SK-N-MC (cell line): ENCODE measurements at regions not wholly inside any gene's neighbourhood (a gene's known extent, or its start where the extent isn't known, plus 50 kb on each side); places are given as distances from the start of the nearest gene placed in this dataset.
A peak's percentile ranks its signal among the peaks of the same experiment; 100 is the strongest.

Experiments used
- DNase-seq: peaks from one replicate; pipeline ENCODE4 v3.0.0-alpha.2; 2011; ENCODE audit warnings: low read depth, low spot score
- H3K27ac ChIP-seq: fragments of 200-600 bp; sonication (generic); 2 replicates; pipeline ENCODE4 v1.5.1; 2016; ENCODE audit warnings: mixed run types
- H3K36me3 ChIP-seq: fragments of 200-600 bp; sonication (generic); 2 replicates; pipeline ENCODE4 v1.6.1; 2017; ENCODE audit warnings: antibody characterized with exemption, low read length, mixed read lengths; ENCODE audit not compliant: insufficient read depth
- H3K4me3 ChIP-seq: fragments of 200-600 bp; sonication (generic); 2 replicates; pipeline ENCODE4 v1.5.1; 2016
- H3K9ac ChIP-seq: fragments of 200-600 bp; sonication (generic); 2 replicates; pipeline ENCODE4 v1.8.0; 2017; ENCODE audit warnings: mixed run types, mixed read lengths; ENCODE audit not compliant: insufficient read length
- H3K9me3 ChIP-seq: fragments of 200-600 bp; sonication (generic); 2 replicates; pipeline ENCODE4 v1.6.1; 2017; ENCODE audit warnings: low read depth, mild to moderate bottlenecking, antibody characterized with exemption, low read length, moderate library complexity, mixed read lengths
- EZH2 ChIP-seq: fragments of 200-600 bp; sonication (generic); IDR thresholded peaks from one replicate; pipeline ENCODE4 v1.6.1; 2017; ENCODE audit warnings: antibody characterized with exemption
- FOXP2 ChIP-seq: optimal IDR thresholded peaks from 2 replicates; pipeline ENCODE3; 2011; ENCODE audit warnings: mild to moderate bottlenecking, moderate library complexity; ENCODE audit not compliant: insufficient read depth; ENCODE audit errors: extremely low read length, control extremely low read depth
- POLR2AphosphoS5 ChIP-seq: IDR thresholded peaks from 2 replicates; pipeline ENCODE4 v1.6.1; 2012; ENCODE audit warnings: mild to moderate bottlenecking, low read depth, low read length, borderline replicate concordance

DNA sequence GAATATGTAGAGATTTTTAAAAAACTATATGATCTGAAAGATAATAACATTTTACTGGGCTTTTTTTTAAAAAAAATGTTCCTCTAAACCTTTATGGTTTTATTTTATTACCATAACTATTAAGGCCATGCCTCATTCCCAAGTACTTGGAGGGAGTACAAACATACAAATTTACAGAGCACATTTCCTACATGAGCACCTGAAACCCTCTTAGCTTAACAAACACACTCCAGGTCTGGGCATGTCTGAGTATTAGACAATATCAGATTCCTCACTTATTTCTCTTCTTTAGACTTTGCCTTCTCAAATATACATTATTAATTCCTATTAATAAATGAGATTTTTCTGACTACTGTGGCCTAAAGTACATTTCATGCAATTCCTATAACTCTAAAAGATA lies 319.2 kb downstream of the SLCO4C1 start:
- Histone ChIP-seq H3K4me3 (no peak overlapping the region), H3K9me3 (no peaks in the 10 kb centered on the region), H3K9ac (no peak overlapping the region), H3K36me3 (no peaks in the 10 kb centered on the region), H3K27ac (no peak overlapping the region)
- no peak for DNase-seq
- no peak for TF ChIP-seq POLR2AphosphoS5

DNA sequence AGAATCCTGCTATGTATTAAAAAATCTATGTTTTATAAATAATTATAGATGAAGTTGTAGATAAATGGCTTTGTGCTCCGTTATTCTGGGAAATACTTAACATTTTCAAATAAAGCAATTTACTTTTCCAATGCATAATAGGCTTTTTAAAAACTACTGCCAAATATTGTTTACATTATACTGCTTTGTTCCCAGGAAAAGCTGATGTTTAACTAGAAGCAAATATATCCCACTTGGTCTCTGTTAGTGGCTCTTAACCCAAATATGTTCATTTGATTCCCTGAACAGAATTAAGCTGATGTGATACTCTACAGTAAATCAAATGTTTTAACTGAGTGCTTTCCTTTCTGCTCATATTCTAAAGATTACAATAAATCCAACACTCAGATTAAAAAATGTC lies 326.3 kb downstream of the SLCO4C1 start:
- DNase-seq, result no peak
- no peak overlapping the region for H3K9ac ChIP-seq
- no peak for TF ChIP-seq POLR2AphosphoS5
- TF ChIP-seq FOXP2, result no peak
- no peak for TF ChIP-seq EZH2
- no peak overlapping the region for H3K4me3 ChIP-seq
- no peaks in the 10 kb centered on the region for H3K36me3 ChIP-seq
- H3K27ac ChIP-seq, result no peak overlapping the region
- no peaks in the 10 kb centered on the region for H3K9me3 ChIP-seq

DNA sequence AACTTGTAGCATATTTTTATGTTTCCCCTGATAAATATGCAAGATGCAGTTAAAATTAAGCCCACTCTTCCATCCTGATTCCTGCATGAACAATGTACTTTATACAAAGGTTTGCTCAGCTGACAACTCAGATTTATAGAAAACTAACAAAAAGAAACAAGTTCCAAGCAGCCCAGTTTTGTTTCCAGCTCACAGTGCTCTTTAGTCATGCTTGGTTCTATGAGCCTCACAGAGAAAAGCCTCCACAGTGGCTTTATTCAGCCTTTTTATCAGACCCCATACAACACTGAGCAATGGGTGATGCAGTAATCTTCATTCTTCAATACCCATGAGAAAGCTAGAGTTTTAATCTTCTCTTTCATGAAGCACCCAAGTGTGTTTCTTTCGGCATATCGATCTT lies 329.6 kb downstream of the SLCO4C1 start:
- no peak for DNase-seq
- TF ChIP-seq FOXP2 (no peak), EZH2 (no peak), POLR2AphosphoS5 (no peak)
- no peak overlapping the region for H3K4me3 ChIP-seq
- H3K9me3 ChIP-seq, result no peaks in the 10 kb centered on the region
- no peak overlapping the region for H3K27ac ChIP-seq
- no peak overlapping the region for H3K9ac ChIP-seq
- H3K36me3 ChIP-seq, result no peaks in the 10 kb centered on the region

DNA sequence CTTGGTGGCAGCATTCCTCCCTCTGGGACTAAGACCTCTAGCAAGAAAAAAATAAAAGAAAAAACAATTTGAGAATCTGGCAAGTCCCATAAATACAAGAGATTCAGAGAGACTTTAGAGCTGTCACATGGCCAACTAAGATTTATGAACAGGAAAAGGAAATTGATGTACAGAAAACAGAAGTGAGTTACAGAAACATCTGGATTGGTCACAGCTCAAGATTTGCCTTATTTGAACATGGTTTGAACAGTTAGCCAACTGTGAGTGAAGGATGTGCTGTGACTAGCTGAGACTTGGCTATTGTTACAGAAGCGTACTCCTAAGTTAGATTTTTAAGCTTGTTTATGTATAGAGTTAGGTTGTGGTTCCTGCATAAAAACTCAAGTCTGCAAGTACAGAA lies 340.2 kb downstream of the SLCO4C1 start:
- no peak overlapping the region for H3K27ac ChIP-seq
- no peak for TF ChIP-seq FOXP2
- TF ChIP-seq POLR2AphosphoS5, result no peak
- no peak for TF ChIP-seq EZH2
- no peaks in the 10 kb centered on the region for H3K9me3 ChIP-seq
- no peak overlapping the region for H3K9ac ChIP-seq
- H3K4me3 ChIP-seq, result no peak overlapping the region
- no peak for DNase-seq
- H3K36me3 ChIP-seq, result no peaks in the 10 kb centered on the region

DNA sequence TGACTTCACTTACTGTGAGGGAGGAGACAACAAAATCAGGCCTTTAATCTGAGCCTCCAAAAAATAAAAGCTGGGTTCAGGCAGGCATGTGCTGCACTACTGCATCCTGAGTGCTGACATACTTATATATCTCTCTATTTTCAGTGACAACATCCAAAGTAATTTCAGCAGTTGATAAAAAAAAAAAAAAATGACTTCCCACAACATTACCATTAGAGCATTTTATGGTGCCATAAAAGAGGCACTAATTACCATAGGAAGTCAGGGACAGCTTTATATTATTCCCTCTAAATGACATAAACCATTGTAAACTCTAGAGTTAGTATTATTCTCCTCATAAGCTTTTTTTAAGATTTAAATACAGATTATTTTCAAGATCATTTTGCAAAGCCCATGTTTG lies 346.1 kb downstream of the SLCO4C1 start:
- DNase-seq, result no peak
- no peak overlapping the region for H3K27ac ChIP-seq
- no peak overlapping the region for H3K9ac ChIP-seq
- H3K36me3 ChIP-seq, result no peaks in the 10 kb centered on the region
- H3K4me3 ChIP-seq, result no peak overlapping the region
- H3K9me3 ChIP-seq, result no peaks in the 10 kb centered on the region
- TF ChIP-seq FOXP2, result no peak
- TF ChIP-seq POLR2AphosphoS5, result no peak
- no peak for TF ChIP-seq EZH2

DNA sequence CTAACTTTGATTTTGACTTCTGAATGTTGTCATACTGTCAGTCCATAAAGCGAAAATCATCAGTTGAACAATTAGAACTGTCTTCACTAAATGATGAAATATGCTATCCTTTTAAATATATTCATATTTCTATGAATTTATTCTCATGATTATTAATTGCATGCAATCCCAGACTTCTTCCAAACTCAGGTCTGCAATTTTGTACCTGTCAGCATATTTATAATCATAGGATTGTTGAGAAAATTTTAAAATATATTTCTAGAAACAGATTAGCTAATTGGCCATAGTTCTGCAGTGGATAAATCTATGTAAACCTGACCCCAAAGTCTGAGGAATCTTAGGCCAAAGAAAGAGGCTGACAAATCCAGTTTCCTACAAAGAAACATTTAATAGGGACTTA lies 347.5 kb downstream of the SLCO4C1 start:
- no peak overlapping the region for H3K4me3 ChIP-seq
- no peak overlapping the region for H3K27ac ChIP-seq
- H3K9me3 ChIP-seq, result no peaks in the 10 kb centered on the region
- no peaks in the 10 kb centered on the region for H3K36me3 ChIP-seq
- no peak for DNase-seq
- no peak overlapping the region for H3K9ac ChIP-seq
- no peak for TF ChIP-seq EZH2
- no peak for TF ChIP-seq FOXP2
- no peak for TF ChIP-seq POLR2AphosphoS5

DNA sequence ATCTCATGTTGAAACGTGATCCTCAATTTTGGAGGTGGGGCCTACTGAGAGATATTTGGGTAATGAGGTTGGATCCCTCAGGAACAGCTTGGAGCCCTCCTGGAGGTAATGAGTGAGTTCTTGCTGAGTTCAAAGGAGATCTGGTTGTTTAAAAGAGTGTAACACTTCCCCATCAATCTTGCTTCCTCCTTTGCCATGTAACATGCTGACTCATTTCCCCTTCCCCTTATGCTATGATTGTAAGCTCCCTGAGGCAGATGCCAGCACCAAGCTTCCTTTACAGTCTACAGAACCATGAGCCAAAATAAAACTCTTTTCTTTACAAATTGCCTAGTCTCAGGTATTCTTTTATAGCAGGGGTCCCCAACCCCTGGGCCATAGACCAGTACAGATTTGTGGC lies 352.3 kb downstream of the SLCO4C1 start:
- peak; percentile 22 for DNase-seq
- TF ChIP-seq POLR2AphosphoS5 (peak; percentile 33; the same call in 1 of the 2 replicates), EZH2 (no peak), FOXP2 (no peak)
- Histone ChIP-seq H3K27ac (no peak overlapping the region), H3K36me3 (no peaks in the 10 kb centered on the region), H3K9me3 (no peaks in the 10 kb centered on the region), H3K9ac (no peak overlapping the region), H3K4me3 (no peak overlapping the region)

DNA sequence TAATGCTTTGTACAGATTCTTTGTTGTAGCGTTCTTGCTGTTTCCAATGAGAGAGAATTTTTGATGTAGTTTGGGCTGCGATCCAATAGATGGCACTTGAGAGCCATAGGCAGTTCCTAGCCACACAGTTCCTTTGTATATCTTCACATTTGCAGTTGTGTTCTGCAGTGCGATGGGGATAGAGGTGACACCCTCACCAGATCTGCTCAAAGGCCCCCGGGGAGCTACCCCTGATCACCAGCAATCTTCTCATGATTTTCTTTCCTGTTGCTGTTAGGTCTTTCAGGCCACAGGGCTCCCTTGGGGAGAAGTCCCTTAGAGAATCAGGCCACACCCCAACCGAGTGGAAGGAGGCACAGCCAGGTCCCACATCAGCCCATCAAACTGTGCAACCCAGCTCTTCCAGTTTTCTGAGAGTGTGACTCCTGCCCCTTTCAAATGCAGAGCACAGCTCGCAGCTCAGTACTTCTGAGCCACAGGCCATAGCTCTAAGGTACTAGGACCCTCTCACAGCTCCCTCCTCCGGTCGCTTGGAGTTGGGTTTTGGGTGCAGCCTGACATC lies 353.7 kb downstream of the SLCO4C1 start:
- DNase-seq, result peak; percentile 22
- TF ChIP-seq FOXP2, result no peak
- no peak for TF ChIP-seq EZH2
- no peak for TF ChIP-seq POLR2AphosphoS5
- Histone ChIP-seq H3K27ac (no peak overlapping the region), H3K9me3 (no peaks in the 10 kb centered on the region), H3K36me3 (no peaks in the 10 kb centered on the region), H3K4me3 (no peak overlapping the region), H3K9ac (no peak overlapping the region)

DNA sequence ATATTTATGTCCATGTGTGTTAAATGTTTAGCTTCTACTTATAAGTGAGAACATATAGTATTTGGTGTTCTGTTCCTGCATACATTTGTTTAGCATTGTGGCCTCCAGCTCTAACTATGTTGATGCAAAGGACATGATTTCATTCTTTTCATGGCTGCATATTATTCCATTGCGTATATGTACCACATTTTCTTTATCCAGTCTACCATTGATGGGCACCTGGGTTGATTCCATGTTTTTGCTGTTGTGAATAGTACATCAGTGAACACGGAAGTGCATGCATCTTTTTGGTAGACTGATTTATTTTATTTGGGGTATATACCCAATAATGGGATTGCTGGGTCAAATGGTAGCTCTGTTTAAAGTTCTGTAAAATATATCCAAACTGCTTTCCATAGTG lies 359.0 kb downstream of the SLCO4C1 start:
- H3K27ac ChIP-seq, result no peak overlapping the region
- H3K9ac ChIP-seq, result no peak overlapping the region
- no peak for TF ChIP-seq EZH2
- no peak for TF ChIP-seq FOXP2
- TF ChIP-seq POLR2AphosphoS5, result no peak
- H3K36me3 ChIP-seq, result no peaks in the 10 kb centered on the region
- no peak overlapping the region for H3K4me3 ChIP-seq
- H3K9me3 ChIP-seq, result no peaks in the 10 kb centered on the region
- DNase-seq, result no peak

DNA sequence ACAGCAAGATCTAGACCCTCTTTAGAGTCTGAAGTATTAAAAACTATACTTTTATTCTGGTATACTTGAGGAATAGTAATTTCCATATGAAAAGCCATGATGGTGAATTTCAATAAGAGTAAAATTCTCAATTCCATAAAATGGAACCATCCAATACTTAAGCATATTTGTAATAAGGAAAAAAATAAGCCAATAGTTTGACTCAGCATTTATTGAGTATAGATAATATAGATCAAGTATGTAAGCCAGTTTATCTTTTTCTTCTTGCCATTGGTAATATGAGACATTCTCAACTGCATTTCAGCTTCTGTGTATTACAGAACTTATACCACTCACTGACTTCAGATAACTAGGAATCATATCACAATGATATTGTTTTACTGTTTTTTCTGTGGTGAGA lies 361.0 kb downstream of the SLCO4C1 start:
- H3K27ac ChIP-seq, result no peak overlapping the region
- TF ChIP-seq EZH2 (no peak), FOXP2 (no peak), POLR2AphosphoS5 (no peak)

More for the DNA sequence above, 361.0 kb downstream of the SLCO4C1 start:
- no peaks in the 10 kb centered on the region for H3K9me3 ChIP-seq
- no peak overlapping the region for H3K9ac ChIP-seq
- no peak overlapping the region for H3K4me3 ChIP-seq
- DNase-seq, result no peak
- H3K36me3 ChIP-seq, result no peaks in the 10 kb centered on the region
